Panc1 (cell line): ENCODE measurements at regions not wholly inside any gene's neighbourhood (a gene's known extent, or its start where the extent isn't known, plus 50 kb on each side); places are given as distances from the start of the nearest gene placed in this dataset.

Experiments used
- ATAC-seq: fragments of 200-7000 bp; cut with Tn5 transposase; 2 replicates; pipeline ENCODE4 v1.9.1; 2020; ENCODE audit warnings: mild to moderate bottlenecking, moderate library complexity
- BruUV-seq: library from RNA; stranded (reverse); fragments of 400-500 nt; replicated peaks from 2 replicates; lab custom pipeline; 2021; lab: Mats Ljungman, UMichigan
- CTCF ChIA-PET: fragments of 300-600 bp; sonication (Branson Sonifier 250); formaldehyde crosslinking; loops from one replicate; lab custom pipeline; 2022; ENCODE audit warnings: antibody characterized with exemption; lab: Charles Lee
- POLR2A ChIA-PET: fragments of 300-600 bp; sonication (Branson Sonifier 250); formaldehyde crosslinking; loops from one replicate; lab custom pipeline; 2022; ENCODE audit warnings: antibody characterized with exemption; lab: Charles Lee
- DNase-seq: peaks from one replicate; pipeline ENCODE4 v3.0.0-alpha.2; 2010; ENCODE audit warnings: low read depth, low spot score
- H3K27ac ChIP-seq: 2 replicates; pipeline ENCODE4 v1.5.1; 2011; ENCODE audit warnings: mild to moderate bottlenecking, low read length, inconsistent platforms
- H3K27me3 ChIP-seq: fragments of 200-500 bp; sonication (Bioruptor generic); 2 replicates; pipeline ENCODE4 v1.6.0; 2014; ENCODE audit warnings: low read length, inconsistent platforms; ENCODE audit not compliant: control insufficient read depth, insufficient read depth
- H3K36me3 ChIP-seq: fragments of 200-500 bp; sonication (Bioruptor generic); 2 replicates; pipeline ENCODE4 v1.5.1; 2014; ENCODE audit warnings: inconsistent platforms, mild to moderate bottlenecking, low read length, moderate library complexity; ENCODE audit not compliant: control insufficient read depth, insufficient read depth
- H3K4me1 ChIP-seq: 2 replicates; pipeline ENCODE4 v1.5.1; 2011; ENCODE audit warnings: inconsistent platforms, mild to moderate bottlenecking, low read length, moderate library complexity; ENCODE audit not compliant: control insufficient read depth, insufficient read depth
- H3K4me3 ChIP-seq, 2 experiments: 2 replicates each; pipeline ENCODE4 v1.5.1; 2011 to 2012; ENCODE audit warnings: low read depth in 2 of 2, low read length in 2 of 2, mild to moderate bottlenecking in 2 of 2, inconsistent platforms in 1 of 2, moderate library complexity in 1 of 2
- H3K9me3 ChIP-seq: fragments of 200-500 bp; sonication (Bioruptor generic); 2 replicates; pipeline ENCODE4 v1.5.1; 2014; ENCODE audit warnings: low read depth, mild to moderate bottlenecking, inconsistent platforms, low read length, moderate library complexity; ENCODE audit not compliant: control insufficient read depth, insufficient read depth
- CTCF ChIP-seq: fragments of 450-650 bp; IDR thresholded peaks from 2 replicates; pipeline ENCODE4 v1.5.1; 2017; ENCODE audit warnings: mild to moderate bottlenecking
- POLR2AphosphoS5 ChIP-seq: IDR thresholded peaks from 2 replicates; pipeline ENCODE4 v1.6.1; 2012; ENCODE audit warnings: mild to moderate bottlenecking, low read depth, low read length, moderate library complexity
- REST ChIP-seq, 2 experiments: IDR thresholded peaks; 2 replicates each; pipeline ENCODE4 v1.6.1; 2011 to 2012; ENCODE audit warnings: low read depth in 2 of 2, control low read depth in 1 of 2, low read length in 1 of 2, mild to moderate bottlenecking in 1 of 2, moderate library complexity in 1 of 2; ENCODE audit not compliant: insufficient read depth in 1 of 2
- SIN3A ChIP-seq: IDR thresholded peaks from 2 replicates; pipeline ENCODE4 v1.6.1; 2012; ENCODE audit warnings: low read depth, mild to moderate bottlenecking, low read length, moderate library complexity, borderline replicate concordance; ENCODE audit not compliant: insufficient read depth
- TCF7L2 ChIP-seq: IDR thresholded peaks from 2 replicates; pipeline ENCODE4 v1.6.1; 2011; ENCODE audit warnings: mild to moderate bottlenecking, low read depth, low read length, inconsistent platforms
- in situ Hi-C: cut with HindIII; loops from 2 replicates; pipeline ENCODE4 v1.10.0; 2016; ENCODE audit warnings: low sequenced_read_pairs, low pct_unique_long_range_greater_than_20kb
- intact Hi-C: fragments of 100-400 bp; cut with micrococcal nuclease; formaldehyde crosslinking; loops from one replicate; pipeline ENCODE4 v1.10.0; 2022; ENCODE audit not compliant: unreplicated experiment

GRCh38 chr18:32835951-32836350, 63.1 kb upstream of the KLHL14 start:
- H3K9me3 ChIP-seq, result no peaks in the 10 kb centered on the region
- ChIA-PET CTCF (no interaction called here), POLR2A (no interaction called here)
- TF ChIP-seq POLR2AphosphoS5 (no peak), TCF7L2 (no peak), REST (IDR thresholded peaks at IDR 0.05; ENCODE audit: insufficient read depth in 1 of 2, low read depth in 2 of 2, low read length in 1 of 2) (no peak), CTCF (no peak), SIN3A (no peak)
- no peaks in the 10 kb centered on the region for H3K27me3 ChIP-seq
- no peak overlapping the region for H3K27ac ChIP-seq
- no peak overlapping the region for H3K4me3 ChIP-seq
- no peaks in the 10 kb centered on the region; the same call in 1 of the 2 replicates for H3K4me1 ChIP-seq
- in situ Hi-C loops, result no loop called here
- no TSS peak for BruUV-seq
- no peaks in the 10 kb centered on the region for H3K36me3 ChIP-seq
- no peak for DNase-seq
- intact Hi-C loops, result no loop called here
- no peak for ATAC-seq

GRCh38 chr18:32831781-32832180, 59.0 kb upstream of the KLHL14 start:
- H3K4me3 ChIP-seq, result no peak overlapping the region
- H3K27me3 ChIP-seq, result no peaks in the 10 kb centered on the region
- no peak for DNase-seq
- in situ Hi-C loops, result no loop called here
- no TSS peak for BruUV-seq
- ATAC-seq, result no peak
- TF ChIP-seq SIN3A, result no peak
- TF ChIP-seq POLR2AphosphoS5, result no peak
- no peak for TF ChIP-seq REST (IDR thresholded peaks at IDR 0.05; ENCODE audit: insufficient read depth in 1 of 2, low read depth in 2 of 2, low read length in 1 of 2)
- TF ChIP-seq TCF7L2, result no peak
- H3K9me3 ChIP-seq, result no peaks in the 10 kb centered on the region
- no peaks in the 10 kb centered on the region; the same call in 1 of the 2 replicates for H3K4me1 ChIP-seq
- no peak overlapping the region for H3K27ac ChIP-seq
- intact Hi-C loops, result no loop called here
- CTCF ChIA-PET, result no interaction called here
- POLR2A ChIA-PET, result no interaction called here
- H3K36me3 ChIP-seq, result no peaks in the 10 kb centered on the region
